ENCODE measurements at regions not wholly inside any gene's neighbourhood (a gene's known extent, or its start where the extent isn't known, plus 50 kb on each side); places are given as distances from the start of the nearest gene placed in this dataset.
A peak's percentile ranks its signal among the peaks of the same experiment; 100 is the strongest.
"Not testable (repeated sequence)": the region's sequence is repeated elsewhere in the genome, so short reads cannot be mapped to it uniquely, and the experiment has no call there.

DNA sequence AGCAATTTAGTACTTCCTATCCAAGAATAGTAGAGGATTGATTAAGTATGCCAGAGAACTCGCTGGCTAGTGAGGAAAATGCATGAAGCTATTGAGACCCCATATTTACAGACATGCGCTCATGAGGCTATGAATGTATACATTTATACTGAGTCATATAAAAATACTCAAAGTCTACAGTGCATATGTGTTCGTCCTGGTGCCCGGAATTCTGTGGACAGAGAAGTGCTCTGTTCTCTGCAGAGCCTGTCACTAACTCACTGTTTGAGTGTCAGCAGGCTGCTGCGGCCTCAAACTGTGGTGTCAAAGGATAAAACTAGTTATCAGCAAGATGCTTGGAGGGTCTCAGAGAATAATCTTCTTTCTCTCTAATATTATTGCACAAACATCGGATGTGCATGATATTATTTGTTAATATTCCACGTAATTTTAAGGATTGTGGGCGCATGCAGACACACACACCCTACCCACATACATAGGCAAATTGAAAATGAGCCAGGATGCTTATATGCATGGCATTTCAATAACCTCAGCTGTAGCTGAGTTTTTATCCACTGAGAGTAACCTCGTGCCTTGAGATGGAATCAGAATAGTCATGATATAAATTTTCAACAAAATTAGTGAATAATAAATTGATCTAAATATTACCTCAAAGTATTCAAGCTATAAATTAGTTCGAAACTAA is 50.0 kb upstream of the TSC22D2 start:
- no peak for DNase-seq

DNA sequence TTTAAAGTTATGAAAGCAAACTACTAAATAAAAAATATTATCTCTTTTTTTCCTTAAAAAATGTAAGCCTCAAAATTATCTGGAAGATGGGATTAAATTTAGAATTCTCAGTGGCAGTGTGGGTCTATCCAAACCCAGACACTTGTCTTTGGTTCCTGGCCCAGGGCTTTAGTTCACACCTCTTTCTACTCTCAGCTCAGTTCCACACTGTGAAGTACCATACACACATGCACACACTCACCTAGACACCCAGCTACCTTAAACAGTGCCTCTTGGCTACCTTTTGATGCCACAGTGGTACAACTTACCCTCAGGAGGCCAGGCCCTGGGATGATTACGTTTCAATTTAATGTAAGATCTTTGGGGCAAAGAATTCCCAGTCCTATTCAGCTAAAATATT is 51.0 kb upstream of the TSC22D2 start:
- DNase-seq, result no peak

GRCh38 chr3:150355574-150355973 is 52.5 kb upstream of the TSC22D2 start:
- DNase-seq, result no peak

DNA sequence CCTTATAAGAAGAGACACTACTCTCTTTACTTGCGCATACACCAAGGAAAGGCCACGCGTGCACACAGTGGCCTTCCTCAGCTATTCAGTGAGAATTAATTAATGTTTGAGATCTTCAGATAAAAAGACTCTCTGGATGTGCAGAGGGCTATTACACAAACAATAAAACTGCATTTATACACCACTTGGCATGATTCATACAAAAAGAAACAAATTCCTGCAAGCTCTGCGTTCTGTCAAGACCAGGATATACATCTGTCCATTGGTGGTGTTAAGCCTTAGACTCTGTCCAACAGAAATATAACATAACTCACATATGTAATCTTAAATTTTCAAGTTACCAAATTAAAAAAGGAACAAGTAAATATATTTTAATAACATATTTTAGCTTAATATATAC is 55.2 kb upstream of the TSC22D2 start:
- DNase-seq, result no peak

DNA sequence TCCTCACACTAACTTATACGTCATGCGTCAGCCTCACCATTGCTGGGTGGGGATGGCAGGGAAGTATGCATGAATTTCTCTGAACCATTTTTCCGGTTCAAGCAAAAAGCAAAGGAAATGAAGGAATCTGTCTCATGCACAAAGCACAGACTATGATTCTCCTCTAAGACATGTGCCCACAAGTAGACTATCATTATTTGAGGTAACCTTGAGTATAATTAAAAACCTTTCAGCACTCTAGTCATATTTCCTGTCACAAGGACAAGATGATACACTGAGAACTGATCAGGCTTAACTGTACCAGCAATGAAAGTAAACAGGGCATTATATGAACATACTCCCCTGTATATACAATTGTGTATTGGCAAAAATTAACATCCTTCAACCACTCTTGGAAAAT is 56.7 kb upstream of the TSC22D2 start:
- DNase-seq, result no peak

GRCh38 chr3:150349314-150350097 is 58.6 kb upstream of the TSC22D2 start:
- DNase-seq, result no peak

DNA sequence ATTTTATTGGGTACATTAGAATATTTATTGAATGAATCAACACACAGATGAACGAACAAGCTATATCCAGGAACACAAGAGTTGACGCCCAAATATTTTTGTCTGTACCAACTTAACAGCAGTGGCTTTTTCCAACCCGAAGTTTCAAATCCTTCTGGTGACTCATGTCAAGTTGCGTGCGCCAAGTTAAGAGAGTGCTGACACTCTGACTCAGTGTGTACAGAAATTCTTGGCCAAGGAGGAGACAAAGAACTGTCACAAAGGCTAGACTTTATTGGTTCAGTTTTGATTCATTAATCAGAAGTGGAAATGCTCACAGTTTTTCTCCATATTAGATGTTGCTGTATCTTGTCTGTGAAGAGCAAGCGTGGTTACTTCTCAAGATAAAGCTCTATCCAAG is 59.6 kb upstream of the TSC22D2 start:
- DNase-seq, result peak; percentile 12

- no peak for DNase-seq
Measured at GRCh38 chr3:150346981-150347863, 60.9 kb upstream of the TSC22D2 start.

- no peak for DNase-seq
Measured at GRCh38 chr3:150346266-150346665, 61.8 kb upstream of the TSC22D2 start.

DNA sequence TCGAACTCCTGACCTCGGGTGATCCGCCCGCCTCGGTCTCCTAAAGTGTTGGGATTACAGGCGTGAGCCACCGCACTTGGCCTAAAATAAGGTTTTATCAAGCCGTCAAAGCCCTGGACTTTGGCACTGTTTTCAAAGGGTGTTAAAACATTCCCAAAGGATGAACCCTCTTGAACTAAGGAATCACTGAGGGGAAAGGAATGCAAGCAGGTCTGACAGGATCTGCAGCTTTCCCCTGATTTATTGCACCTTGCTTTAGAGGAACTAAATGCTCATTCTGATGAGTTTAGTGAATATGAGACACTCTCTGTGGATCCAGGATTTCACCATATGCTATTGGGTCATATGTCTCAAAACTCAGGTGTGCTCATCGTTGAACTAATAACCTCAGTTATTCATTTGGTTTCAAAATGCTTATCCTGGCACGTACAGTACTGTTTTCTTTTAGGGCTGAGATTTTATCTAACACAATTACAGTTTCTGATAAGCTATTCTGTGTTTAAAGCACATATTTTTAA is 63.0 kb upstream of the TSC22D2 start:
- no peak for DNase-seq

DNA sequence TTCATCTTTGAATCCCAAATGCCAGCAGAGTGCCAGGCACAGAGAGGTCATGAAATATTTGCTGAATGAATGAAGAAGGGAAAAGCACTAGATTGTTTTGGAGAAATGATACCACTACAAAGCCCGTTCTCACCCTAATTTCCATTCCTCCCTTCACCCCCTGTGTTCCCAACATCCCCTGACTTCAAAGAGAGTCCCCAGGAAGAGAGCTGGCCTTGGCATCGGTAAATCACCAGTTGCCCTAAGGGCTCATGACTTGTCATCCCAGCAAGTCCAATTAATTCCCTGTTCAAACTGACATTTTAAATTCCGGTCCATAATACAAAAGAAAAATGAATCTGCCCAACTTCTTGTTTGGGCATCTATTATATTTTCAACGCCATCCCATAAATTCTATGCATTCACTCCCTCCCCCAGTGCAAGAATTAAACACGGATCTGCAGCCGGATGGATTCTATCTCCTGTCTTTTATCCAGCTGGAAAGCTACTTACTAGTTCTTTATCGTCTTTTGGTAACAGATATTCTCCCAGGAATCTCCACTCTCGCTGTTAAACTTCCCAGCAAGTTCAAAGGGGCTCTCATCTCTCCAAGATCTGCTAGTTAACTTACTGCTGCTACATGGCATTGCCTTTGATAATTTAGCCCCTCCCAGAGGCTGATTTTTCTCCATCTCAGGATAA is 63.9 kb upstream of the TSC22D2 start:
- DNase-seq, result no peak

- DNase-seq, result no peak
Measured at GRCh38 chr3:150342896-150343467, 65.1 kb upstream of the TSC22D2 start.

GRCh38 chr3:150341891-150342290 is 66.2 kb upstream of the TSC22D2 start:
- no peak for DNase-seq

DNA sequence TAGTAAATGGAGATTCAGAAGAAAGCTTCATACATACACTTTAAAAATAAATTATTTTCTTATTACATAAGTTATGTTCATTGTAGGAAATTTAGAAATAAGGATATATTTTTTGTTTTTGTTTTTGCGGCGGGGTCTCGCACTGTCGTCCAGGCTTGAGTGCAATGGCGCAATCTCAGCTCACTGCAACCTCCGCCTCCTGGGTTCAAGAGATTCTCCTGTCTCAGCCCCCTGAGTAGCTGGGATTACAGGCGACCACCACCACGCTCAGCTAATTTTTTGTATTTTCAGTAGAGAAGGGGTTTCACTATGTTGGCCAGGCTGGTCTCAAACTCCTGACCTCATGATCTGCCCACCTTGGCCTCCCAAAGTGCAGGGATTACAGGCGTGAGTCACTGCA is 71.7 kb upstream of the TSC22D2 start:
- not testable (repeated sequence) for DNase-seq

DNA sequence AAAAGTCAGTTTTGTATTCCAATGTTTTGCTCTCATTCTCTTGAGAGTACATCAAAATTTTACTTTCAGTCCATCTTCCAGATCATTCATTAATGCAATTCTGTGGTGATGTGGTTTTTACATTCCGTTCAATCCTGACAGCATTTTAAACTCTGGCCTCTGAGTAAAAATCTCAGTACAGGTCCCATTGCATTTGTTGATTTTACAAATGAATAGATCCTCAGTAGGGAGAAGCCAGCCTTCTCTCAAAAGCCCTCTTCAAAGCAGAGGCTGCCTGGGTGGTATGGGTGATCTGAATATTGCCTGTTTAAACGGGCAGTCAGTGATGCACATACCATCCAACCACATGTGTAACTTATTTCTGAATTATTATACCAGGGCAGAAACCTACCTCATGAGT is 72.5 kb upstream of the TSC22D2 start:
- DNase-seq, result no peak

DNA sequence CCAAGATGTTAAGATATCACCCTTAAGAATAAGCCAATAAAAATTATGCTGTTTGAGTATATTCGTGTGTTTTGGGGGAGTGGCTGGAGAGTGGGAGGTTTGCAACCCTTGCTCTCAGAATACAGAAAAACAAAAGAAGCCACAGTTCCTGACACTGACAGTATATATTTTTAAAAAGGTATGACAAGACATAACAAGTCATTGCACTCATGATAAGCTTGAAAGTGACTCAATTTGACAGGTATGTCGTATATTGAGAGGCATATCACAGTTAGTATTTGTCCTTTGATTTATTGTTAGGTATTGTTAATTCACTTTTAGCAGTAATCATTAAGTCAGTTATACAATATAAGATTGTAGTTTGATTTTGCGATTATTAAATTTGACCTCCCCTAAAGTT is 73.1 kb upstream of the TSC22D2 start:
- DNase-seq, result no peak

DNA sequence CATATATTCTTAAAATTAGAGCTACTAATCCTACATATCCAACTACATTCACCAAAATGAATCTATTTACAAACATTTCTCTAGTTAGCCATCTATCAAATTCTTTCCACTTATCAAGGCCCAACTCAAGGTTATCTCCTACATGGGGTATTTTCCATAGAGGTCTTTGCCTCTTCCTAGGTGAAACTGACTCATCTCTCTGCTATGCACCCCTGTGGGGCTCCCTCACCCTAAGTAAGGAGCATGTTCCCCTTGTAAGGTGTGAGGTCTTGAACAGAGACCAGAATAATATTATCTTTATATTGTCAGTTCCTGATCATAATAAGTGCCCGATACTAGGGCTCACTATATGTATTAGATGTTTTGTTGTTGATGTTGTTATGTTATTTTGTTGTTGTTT is 74.6 kb upstream of the TSC22D2 start:
- DNase-seq, result no peak

- DNase-seq, result no peak
Measured at GRCh38 chr3:150331978-150332568, 76.0 kb upstream of the TSC22D2 start.

GRCh38 chr3:150330872-150331271 is 77.2 kb upstream of the TSC22D2 start:
- no peak for DNase-seq

DNA sequence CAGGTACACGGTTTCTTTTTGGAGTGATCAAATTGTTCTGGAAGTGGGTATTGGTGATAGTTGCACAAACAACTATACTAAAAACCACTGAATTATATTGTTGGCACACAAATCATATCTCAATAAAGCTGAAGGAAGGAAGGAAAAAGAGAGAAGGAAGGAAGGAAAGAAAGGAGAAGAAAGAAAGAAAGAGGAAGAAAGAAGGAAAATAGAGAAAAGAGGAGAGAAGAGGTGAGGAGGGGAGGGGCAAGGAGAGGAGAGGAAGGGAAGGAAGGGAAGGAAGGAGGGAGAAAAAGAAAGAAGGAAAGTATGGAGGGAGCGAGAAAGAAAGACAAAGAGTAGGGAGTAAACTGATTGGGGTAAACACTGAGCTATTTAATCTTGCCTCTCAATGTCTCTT is 77.9 kb upstream of the TSC22D2 start:
- DNase-seq, result no peak

GRCh38 chr3:150329408-150329807 is 78.7 kb upstream of the TSC22D2 start:
- DNase-seq, result no peak

- no peak for DNase-seq
Measured at GRCh38 chr3:150328654-150329040, 79.5 kb upstream of the TSC22D2 start.
